Nephron (organoid): ENCODE measurements at regions not wholly inside any gene's neighbourhood (a gene's known extent, or its start where the extent isn't known, plus 50 kb on each side); places are given as distances from the start of the nearest gene placed in this dataset.

Experiments used
- H3K27ac Mint-ChIP-seq, 3 experiments: 2 replicates each; pipeline ENCODE4 v1.8.0; 2020; ENCODE audit warnings: mixed read lengths in 3 of 3, mild to moderate bottlenecking in 2 of 3, moderate library complexity in 1 of 3
- H3K27me3 Mint-ChIP-seq: 2 replicates; pipeline ENCODE4 v1.8.0; 2021; ENCODE audit warnings: low read depth, mild to moderate bottlenecking, moderate library complexity, mixed read lengths
- H3K36me3 Mint-ChIP-seq: 2 replicates; pipeline ENCODE4 v1.8.0; 2020; ENCODE audit warnings: low read depth, mixed read lengths
- H3K4me1 Mint-ChIP-seq: 2 replicates; pipeline ENCODE4 v1.8.0; 2020; ENCODE audit warnings: mixed read lengths
- H3K4me3 Mint-ChIP-seq, 3 experiments: 2 replicates each; pipeline ENCODE4 v1.8.0; 2020; ENCODE audit warnings: mild to moderate bottlenecking in 3 of 3, mixed read lengths in 3 of 3, moderate library complexity in 2 of 3
- H3K9me3 Mint-ChIP-seq: 2 replicates; pipeline ENCODE4 v1.8.0; 2020; ENCODE audit warnings: mixed read lengths
- TF ChIP-seq, protein P1 (sequence below), 3 experiments: fragments of 200-600 bp; sonication (generic); IDR thresholded peaks; one replicate each; pipeline ENCODE4 v1.5.0; 2021; ENCODE audit warnings: antibody characterized with exemption in 3 of 3; ENCODE audit not compliant: unreplicated experiment in 3 of 3

GRCh38 chr5:74094782-74095108, 468.7 kb downstream of the ARHGEF28 start:
- H3K4me1 Mint-ChIP-seq = peaks cover 30% of the 10 kb centered on the region
- H3K27me3 Mint-ChIP-seq = no peaks in the 10 kb centered on the region
- H3K9me3 Mint-ChIP-seq = peaks cover 7% of the 10 kb centered on the region
- no peaks in the 10 kb centered on the region for H3K36me3 Mint-ChIP-seq
- TF ChIP-seq, protein P1, sequence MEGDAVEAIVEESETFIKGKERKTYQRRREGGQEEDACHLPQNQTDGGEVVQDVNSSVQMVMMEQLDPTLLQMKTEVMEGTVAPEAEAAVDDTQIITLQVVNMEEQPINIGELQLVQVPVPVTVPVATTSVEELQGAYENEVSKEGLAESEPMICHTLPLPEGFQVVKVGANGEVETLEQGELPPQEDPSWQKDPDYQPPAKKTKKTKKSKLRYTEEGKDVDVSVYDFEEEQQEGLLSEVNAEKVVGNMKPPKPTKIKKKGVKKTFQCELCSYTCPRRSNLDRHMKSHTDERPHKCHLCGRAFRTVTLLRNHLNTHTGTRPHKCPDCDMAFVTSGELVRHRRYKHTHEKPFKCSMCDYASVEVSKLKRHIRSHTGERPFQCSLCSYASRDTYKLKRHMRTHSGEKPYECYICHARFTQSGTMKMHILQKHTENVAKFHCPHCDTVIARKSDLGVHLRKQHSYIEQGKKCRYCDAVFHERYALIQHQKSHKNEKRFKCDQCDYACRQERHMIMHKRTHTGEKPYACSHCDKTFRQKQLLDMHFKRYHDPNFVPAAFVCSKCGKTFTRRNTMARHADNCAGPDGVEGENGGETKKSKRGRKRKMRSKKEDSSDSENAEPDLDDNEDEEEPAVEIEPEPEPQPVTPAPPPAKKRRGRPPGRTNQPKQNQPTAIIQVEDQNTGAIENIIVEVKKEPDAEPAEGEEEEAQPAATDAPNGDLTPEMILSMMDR (IDR thresholded peaks at IDR 0.05; ENCODE audit: unreplicated experiment in 3 of 3) = no peak
- peak overlapping the region in 2 of 3 experiments; percentile 14 to 38 for H3K27ac Mint-ChIP-seq
- no peak overlapping the region for H3K4me3 Mint-ChIP-seq

DNA sequence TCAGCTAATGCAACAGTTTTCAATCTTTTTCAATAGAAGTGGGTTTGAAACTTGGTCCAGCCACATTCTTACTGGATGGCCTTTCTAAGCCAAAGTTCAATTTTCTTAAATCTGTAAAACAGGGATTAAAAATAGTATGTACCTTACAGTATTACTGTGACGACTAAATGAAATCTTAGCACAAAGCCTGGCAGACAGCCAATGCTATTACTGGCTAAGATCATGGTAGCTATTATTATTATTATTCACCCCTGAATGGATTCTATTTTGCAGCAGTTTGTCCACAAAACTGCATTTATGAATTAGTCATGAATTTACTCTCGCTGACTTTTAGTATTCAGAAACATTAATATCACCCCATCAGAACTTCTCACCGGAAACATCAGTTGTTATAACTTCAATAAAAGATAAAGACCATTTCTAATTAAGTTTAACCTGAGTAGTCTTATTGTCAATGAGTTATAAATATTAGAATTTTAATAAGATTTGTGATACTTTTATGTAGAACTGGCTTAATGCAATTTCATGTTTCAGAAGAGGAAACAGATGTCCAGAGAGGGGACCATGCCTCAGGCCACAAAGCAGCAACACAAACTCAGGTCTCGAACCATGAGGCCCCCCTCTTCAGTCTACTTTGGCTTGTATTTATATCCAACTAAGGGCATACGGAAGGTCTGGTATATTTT, 468.2 kb downstream of the ARHGEF28 start:
- peak overlapping the region in 2 of 3 experiments; percentile 2 to 14 for H3K27ac Mint-ChIP-seq
- H3K27me3 Mint-ChIP-seq = no peaks in the 10 kb centered on the region
- TF ChIP-seq, protein P1 (IDR thresholded peaks at IDR 0.05; ENCODE audit: unreplicated experiment in 3 of 3) = no peak
- H3K4me1 Mint-ChIP-seq = peaks cover 26% of the 10 kb centered on the region
- peaks cover 7% of the 10 kb centered on the region for H3K9me3 Mint-ChIP-seq
- no peak overlapping the region for H3K4me3 Mint-ChIP-seq
- no peaks in the 10 kb centered on the region for H3K36me3 Mint-ChIP-seq

GRCh38 chr5:74093561-74093960, 467.6 kb downstream of the ARHGEF28 start:
- Mint-ChIP-seq H3K27ac (peak overlapping the region; percentile 12 to 54 (median 53)), H3K4me1 (peaks cover 20% of the 10 kb centered on the region), H3K27me3 (no peaks in the 10 kb centered on the region), H3K9me3 (peaks cover 7% of the 10 kb centered on the region), H3K4me3 (no peak overlapping the region), H3K36me3 (no peaks in the 10 kb centered on the region)
- TF ChIP-seq, protein P1 (IDR thresholded peaks at IDR 0.05; ENCODE audit: unreplicated experiment in 3 of 3) = no peak

DNA sequence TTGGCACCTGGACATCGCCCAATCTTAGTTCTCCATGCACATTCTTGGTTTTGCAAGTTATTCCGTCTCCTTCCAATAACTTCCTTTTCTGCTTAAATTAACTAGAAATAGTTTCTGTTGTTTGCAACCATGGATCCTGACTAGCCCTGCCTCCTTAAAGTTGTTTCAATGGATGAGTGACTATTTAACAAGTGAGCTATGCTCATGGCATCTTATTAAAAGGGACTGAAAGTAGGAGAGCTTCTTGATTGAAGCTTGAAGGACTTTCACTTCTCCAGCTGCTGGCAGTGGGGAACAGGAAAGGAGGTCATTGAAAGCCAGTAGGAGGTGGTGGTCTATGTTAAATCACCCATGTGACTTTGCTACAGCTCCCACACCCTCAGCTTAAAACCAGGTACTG, 466.8 kb downstream of the ARHGEF28 start:
- no peak overlapping the region for H3K27ac Mint-ChIP-seq
- H3K4me3 Mint-ChIP-seq = no peak overlapping the region
- TF ChIP-seq, protein P1 (IDR thresholded peaks at IDR 0.05; ENCODE audit: unreplicated experiment in 3 of 3) = no peak
- H3K36me3 Mint-ChIP-seq = no peaks in the 10 kb centered on the region
- peaks cover 7% of the 10 kb centered on the region for H3K9me3 Mint-ChIP-seq
- H3K27me3 Mint-ChIP-seq = no peaks in the 10 kb centered on the region
- peaks cover 16% of the 10 kb centered on the region for H3K4me1 Mint-ChIP-seq

GRCh38 chr5:74085782-74086181, 459.8 kb downstream of the ARHGEF28 start:
- TF ChIP-seq, protein P1 (IDR thresholded peaks at IDR 0.05; ENCODE audit: unreplicated experiment in 3 of 3) = no peak
- H3K4me1 Mint-ChIP-seq = peaks cover 22% of the 10 kb centered on the region
- no peaks in the 10 kb centered on the region for H3K27me3 Mint-ChIP-seq
- no peak overlapping the region for H3K4me3 Mint-ChIP-seq
- H3K9me3 Mint-ChIP-seq = no peaks in the 10 kb centered on the region
- H3K36me3 Mint-ChIP-seq = no peaks in the 10 kb centered on the region
- peak overlapping the region in 1 of 3 experiments; percentile 22 for H3K27ac Mint-ChIP-seq

GRCh38 chr5:74085186-74085585, 459.2 kb downstream of the ARHGEF28 start:
- Mint-ChIP-seq H3K36me3 (no peaks in the 10 kb centered on the region), H3K27me3 (no peaks in the 10 kb centered on the region), H3K4me3 (no peak overlapping the region), H3K4me1 (peaks cover 22% of the 10 kb centered on the region), H3K27ac (peak overlapping the region in 2 of 3 experiments; percentile 9 to 55), H3K9me3 (no peaks in the 10 kb centered on the region)
- TF ChIP-seq, protein P1 (IDR thresholded peaks at IDR 0.05; ENCODE audit: unreplicated experiment in 3 of 3) = no peak
